ENCODE measurements at regions not wholly inside any gene's neighbourhood (a gene's known extent, or its start where the extent isn't known, plus 50 kb on each side); places are given as distances from the start of the nearest gene placed in this dataset.

GRCh38 chr9:80218328-80218727 lies 646.6 kb downstream of the TLE4 start:
- Histone ChIP-seq H3K4me1 (ENCODE audit: control insufficient read depth, insufficient read depth, low read length) (no peaks in the 10 kb centered on the region), H3K4me3 (no peak overlapping the region), H3K79me2 (ENCODE audit: control insufficient read depth, insufficient read depth, low read length) (no peaks in the 10 kb centered on the region), H2AFZ (ENCODE audit: control insufficient read depth, low read depth, low read length) (no peak overlapping the region), H3K27me3 (replicated peaks in 1 of 2; ENCODE audit: control insufficient read depth in 2 of 2, insufficient read depth in 2 of 2, low read length in 1 of 2) (no peaks in the 10 kb centered on the region), H3K36me3 (ENCODE audit: control insufficient read depth in 2 of 2, insufficient read depth in 2 of 2, low read length in 1 of 2) (no peaks in the 10 kb centered on the region), H3K9me3 (replicated peaks; ENCODE audit: control insufficient read depth, insufficient read depth, low read length) (no peaks in the 10 kb centered on the region), H3K4me2 (ENCODE audit: control insufficient read depth, insufficient read depth) (no peak overlapping the region), H3K27ac (ENCODE audit: control insufficient read depth, insufficient read depth) (no peak overlapping the region), H3K9ac (ENCODE audit: control insufficient read depth, insufficient read depth, low read length) (no peak overlapping the region), H4K20me1 (ENCODE audit: control insufficient read depth, insufficient read depth) (no peaks in the 10 kb centered on the region)
- POLR2A ChIA-PET = no interaction called here
- no TSS peak for BruUV-seq (replicated peaks)
- SMC1A ChIA-PET (ENCODE audit: uncharacterized antibody, unreplicated experiment) = interaction anchor here (0.6 kb wide), 1 partner anchor 51 kb away, joined by 3 read pairs; no protein-coding TSS in a partner anchor
- DNase-seq (ENCODE audit: low read depth, low spot score) (no peak), ATAC-seq (no peak), FAIRE-seq (no peak)
- WGBS (ENCODE audit: insufficient coverage, insufficient replicate concordance, low lambda C conversion rate, missing lambda C conversion rate) = 37% methylated on average over 6 of the region's 6 CpGs
- in situ Hi-C loops (cut with MboI) (no loop called here), intact Hi-C loops (cut with micrococcal nuclease; ENCODE audit: unreplicated experiment) (no loop called here)
- CTCF ChIA-PET = interaction anchor here (0.6 kb wide), 1 partner anchor 1318 kb away, joined by 5 read pairs; no protein-coding TSS in a partner anchor
- TF ChIP-seq IRF4 (IDR thresholded peaks at IDR 0.05; ENCODE audit: low read depth, low read length) (no peak), BCL3 (IDR thresholded peaks at IDR 0.05; ENCODE audit: borderline replicate concordance, insufficient read depth, low read depth, low read length, poor library complexity, severe bottlenecking) (no peak), POLR2AphosphoS2 (IDR thresholded peaks at IDR 0.05; ENCODE audit: low read depth, low read length) (no peak), JUND (IDR thresholded peaks at IDR 0.05; ENCODE audit: low read depth, low read length) (no peak), ZNF207 (IDR thresholded peaks at IDR 0.05; ENCODE audit: borderline replicate concordance) (no peak), SMAD1 (IDR thresholded peaks at IDR 0.05; ENCODE audit: low read depth, partially characterized antibody) (no peak)
- RAD21 ChIA-PET (ENCODE audit: unreplicated experiment) = no interaction called here

- ChIA-PET SMC1A (ENCODE audit: uncharacterized antibody, unreplicated experiment) (no interaction called here), CTCF (no interaction called here), RAD21 (ENCODE audit: unreplicated experiment) (no interaction called here), POLR2A (no interaction called here)
- FAIRE-seq (no peak), DNase-seq (ENCODE audit: low read depth, low spot score) (no peak), ATAC-seq (no peak)
- H3K79me2 ChIP-seq (ENCODE audit: control insufficient read depth, insufficient read depth, low read length) = no peaks in the 10 kb centered on the region
- intact Hi-C loops (cut with micrococcal nuclease; ENCODE audit: unreplicated experiment) (no loop called here), in situ Hi-C loops (cut with MboI) (no loop called here)
- no peaks in the 10 kb centered on the region for H4K20me1 ChIP-seq (ENCODE audit: control insufficient read depth, insufficient read depth)
- H3K4me2 ChIP-seq (ENCODE audit: control insufficient read depth, insufficient read depth) = no peak overlapping the region
- H3K4me1 ChIP-seq (ENCODE audit: control insufficient read depth, insufficient read depth, low read length) = no peaks in the 10 kb centered on the region
- no peaks in the 10 kb centered on the region for H3K36me3 ChIP-seq (ENCODE audit: control insufficient read depth in 2 of 2, insufficient read depth in 2 of 2, low read length in 1 of 2)
- no peaks in the 10 kb centered on the region; the same call in 2 of the 3 replicates for H3K9me3 ChIP-seq (replicated peaks; ENCODE audit: control insufficient read depth, insufficient read depth, low read length)
- WGBS (ENCODE audit: insufficient coverage, insufficient replicate concordance, low lambda C conversion rate, missing lambda C conversion rate) = 54% methylated on average over 8 of the region's 8 CpGs
- BruUV-seq (replicated peaks) = no TSS peak
- H3K9ac ChIP-seq (ENCODE audit: control insufficient read depth, insufficient read depth, low read length) = no peak overlapping the region
- no peak overlapping the region for H2AFZ ChIP-seq (ENCODE audit: control insufficient read depth, low read depth, low read length)
- H3K27ac ChIP-seq (ENCODE audit: control insufficient read depth, insufficient read depth) = no peak overlapping the region
- no peaks in the 10 kb centered on the region for H3K27me3 ChIP-seq (replicated peaks in 1 of 2; ENCODE audit: control insufficient read depth in 2 of 2, insufficient read depth in 2 of 2, low read length in 1 of 2)
- H3K4me3 ChIP-seq = no peak overlapping the region
- TF ChIP-seq BHLHE40 (IDR thresholded peaks at IDR 0.05; ENCODE audit: borderline replicate concordance in 1 of 2, low read depth in 2 of 2, low read length in 1 of 2) = no peak
- TF ChIP-seq ATF7 (IDR thresholded peaks at IDR 0.05; ENCODE audit: low read depth) = no peak
- TF ChIP-seq YBX1 (IDR thresholded peaks at IDR 0.05) = no peak
- TF ChIP-seq POLR2AphosphoS5 (IDR thresholded peaks at IDR 0.05; ENCODE audit: low read length) = no peak
- no peak for TF ChIP-seq TCF3 (IDR thresholded peaks at IDR 0.05; ENCODE audit: borderline replicate concordance, insufficient read depth, low read depth, low read length)
- no peak for TF ChIP-seq RCOR1 (conservative IDR thresholded peaks at IDR 0.05; ENCODE audit: low read depth, low read length)
- no peak for TF ChIP-seq RB1 (IDR thresholded peaks at IDR 0.05; ENCODE audit: borderline replicate concordance)
- TF ChIP-seq SP1 (IDR thresholded peaks at IDR 0.05; ENCODE audit: low read depth, low read length) = no peak
- TF ChIP-seq CHD1 (IDR thresholded peaks at IDR 0.05; ENCODE audit: low read depth, low read length) = no peak
- no peak for TF ChIP-seq KAT2A (conservative IDR thresholded peaks at IDR 0.05; ENCODE audit: control insufficient read depth, low read depth, low read length)
- no peak for TF ChIP-seq LARP7 (IDR thresholded peaks at IDR 0.05)
- TF ChIP-seq NFYA (IDR thresholded peaks at IDR 0.05; ENCODE audit: borderline replicate concordance, low read depth, low read length) = no peak
- TF ChIP-seq GABPA (IDR thresholded peaks at IDR 0.05; ENCODE audit: low read depth) = no peak
- no peak for TF ChIP-seq SMAD5 (IDR thresholded peaks at IDR 0.05; ENCODE audit: low read depth)
- TF ChIP-seq CEBPB (IDR thresholded peaks at IDR 0.05; ENCODE audit: borderline replicate concordance in 1 of 2, low read depth in 2 of 2, low read length in 2 of 2) = no peak
Measured at GRCh38 chr9:80213613-80214012, 641.8 kb downstream of the TLE4 start.

Data from GM12878 (cell line).